Right lobe of liver (tissue), 6 donors: ENCODE measurements at regions not wholly inside any gene's neighbourhood (a gene's known extent, or its start where the extent isn't known, plus 50 kb on each side); places are given as distances from the start of the nearest gene placed in this dataset.

ENCODE experiments used
- ATAC-seq, 4 donors: fragments of 200-7000 bp; cut with Tn5 transposase; one replicate each; pipeline ENCODE4 v1.9.1; 2020; ENCODE audit warnings: mild to moderate bottlenecking in 4 of 4, moderate library complexity in 4 of 4
- DNase-seq, 3 donors: peaks; one replicate each; pipeline ENCODE4 v3.0.0-alpha.2; 2020
- H3K27ac ChIP-seq, 3 donors: fragments of 200-600 bp; one replicate each; pipeline ENCODE4 v1.8.0; 2022
- H3K27me3 ChIP-seq, 2 donors: fragments of 200-600 bp; one replicate each; pipeline ENCODE4 v1.8.0; 2022
- H3K36me3 ChIP-seq, 4 donors: fragments of 200-600 bp; sonication (generic) in 1 of 4; one replicate each; pipeline versions ENCODE4 v1.5.1 to v1.8.0; 2017 to 2022; ENCODE audit warnings: control low read depth in 1 of 4
- H3K4me1 ChIP-seq, 4 donors: fragments of 200-600 bp; sonication (generic) in 1 of 4; one replicate each; pipeline versions ENCODE4 v1.5.1 to v1.8.0; 2017 to 2022; ENCODE audit warnings: control low read depth in 1 of 4
- H3K4me3 ChIP-seq, 3 donors: fragments of 200-600 bp; one replicate each; pipeline ENCODE4 v1.8.0; 2022
- H3K9me3 ChIP-seq, 4 donors: fragments of 200-600 bp; sonication (generic) in 1 of 4; one replicate each; pipeline versions ENCODE4 v1.5.1 to v1.8.0; 2017 to 2022; ENCODE audit warnings: control low read depth in 1 of 4
- POLR2A ChIP-seq: fragments of 450-650 bp; IDR thresholded peaks from one replicate; pipeline ENCODE4 v1.6.1; 2017; ENCODE audit warnings: antibody characterized with exemption, mild to moderate bottlenecking
- WGBS: methylation state at CpG from one replicate; pipeline ENCODE4 v1.1.6; 2018; ENCODE audit warnings: low coverage, low lambda C conversion rate; ENCODE audit not compliant: insufficient coverage; ENCODE audit errors: missing lambda C conversion rate; 5-methylcytosine and 5-hydroxymethylcytosine counted together
- intact Hi-C, 2 donors: fragments of 100-400 bp; cut with DNase I; formaldehyde crosslinking; loops; one replicate each; pipeline versions ENCODE4 v1.11.2 to v1.14.1; 2022
- TF ChIP-seq, protein P1 (sequence below), 4 donors: fragments of 200-600 bp in 3 of 4; fragments of 450-650 bp in 1 of 4; IDR thresholded peaks; one replicate each; pipeline versions ENCODE4 v1.5.1 to v1.8.0; 2016 to 2022; ENCODE audit warnings: antibody characterized with exemption in 4 of 4, mild to moderate bottlenecking in 2 of 4
- donor health status: DM: no; HTN: yes; CAD: no.
- donor health status: DM: no; HTN: no; CAD: no.
- donor health status: DM: no; HTN: no; CAD: no.
- donor health status: DM: no; HTN: yes; CAD: no.
- donor health status: DM: no; HTN: yes; CAD: no.

DNA sequence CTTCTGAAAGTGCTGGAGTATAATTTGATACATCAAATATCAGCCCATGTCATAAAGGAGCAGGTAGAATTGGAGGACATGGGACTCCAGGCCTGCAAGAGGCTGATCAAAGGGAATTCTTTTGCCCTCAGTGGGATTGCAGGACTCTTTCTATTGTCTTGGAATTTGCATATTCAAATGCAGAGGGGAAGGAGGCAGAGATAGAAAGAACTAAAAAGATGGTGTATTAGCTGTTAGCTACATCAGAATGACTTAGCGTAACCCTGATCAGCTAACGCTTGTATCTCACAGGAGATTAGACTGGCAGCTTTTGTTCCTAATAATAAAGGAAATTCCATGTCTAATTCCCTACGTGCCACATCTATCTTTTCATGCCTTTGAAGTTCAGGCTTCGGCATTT lies 1014.7 kb upstream of the RBFOX1 start:
- Histone ChIP-seq H3K36me3 (no peaks in the 10 kb centered on the region), H3K9me3 (no peaks in the 10 kb centered on the region), H3K4me1 (no peaks in the 10 kb centered on the region), H3K27me3 (no peaks in the 10 kb centered on the region), H3K4me3 (no peak overlapping the region), H3K27ac (no peak overlapping the region)
- DNase-seq (no peak), ATAC-seq (no peak)
- intact Hi-C loops = no loop called here
- 48% methylated on average over 4 of the region's 4 CpGs for WGBS
- TF ChIP-seq POLR2A = no peak
- TF ChIP-seq, protein P1, sequence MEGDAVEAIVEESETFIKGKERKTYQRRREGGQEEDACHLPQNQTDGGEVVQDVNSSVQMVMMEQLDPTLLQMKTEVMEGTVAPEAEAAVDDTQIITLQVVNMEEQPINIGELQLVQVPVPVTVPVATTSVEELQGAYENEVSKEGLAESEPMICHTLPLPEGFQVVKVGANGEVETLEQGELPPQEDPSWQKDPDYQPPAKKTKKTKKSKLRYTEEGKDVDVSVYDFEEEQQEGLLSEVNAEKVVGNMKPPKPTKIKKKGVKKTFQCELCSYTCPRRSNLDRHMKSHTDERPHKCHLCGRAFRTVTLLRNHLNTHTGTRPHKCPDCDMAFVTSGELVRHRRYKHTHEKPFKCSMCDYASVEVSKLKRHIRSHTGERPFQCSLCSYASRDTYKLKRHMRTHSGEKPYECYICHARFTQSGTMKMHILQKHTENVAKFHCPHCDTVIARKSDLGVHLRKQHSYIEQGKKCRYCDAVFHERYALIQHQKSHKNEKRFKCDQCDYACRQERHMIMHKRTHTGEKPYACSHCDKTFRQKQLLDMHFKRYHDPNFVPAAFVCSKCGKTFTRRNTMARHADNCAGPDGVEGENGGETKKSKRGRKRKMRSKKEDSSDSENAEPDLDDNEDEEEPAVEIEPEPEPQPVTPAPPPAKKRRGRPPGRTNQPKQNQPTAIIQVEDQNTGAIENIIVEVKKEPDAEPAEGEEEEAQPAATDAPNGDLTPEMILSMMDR (IDR thresholded peaks at IDR 0.05) = no peak

- Histone ChIP-seq H3K4me3 (no peak overlapping the region), H3K36me3 (no peaks in the 10 kb centered on the region), H3K27ac (no peak overlapping the region), H3K4me1 (no peaks in the 10 kb centered on the region), H3K27me3 (no peaks in the 10 kb centered on the region), H3K9me3 (no peaks in the 10 kb centered on the region)
- 71% methylated on average over 7 of the region's 8 CpGs for WGBS
- ATAC-seq = no peak
- TF ChIP-seq, protein P1 (IDR thresholded peaks at IDR 0.05) = no peak
- TF ChIP-seq POLR2A = no peak
- intact Hi-C loops = no loop called here
- DNase-seq = no peak
These were observed 1023.4 kb upstream of the RBFOX1 start for GRCh38 chr16:6309271-6309670.

DNA sequence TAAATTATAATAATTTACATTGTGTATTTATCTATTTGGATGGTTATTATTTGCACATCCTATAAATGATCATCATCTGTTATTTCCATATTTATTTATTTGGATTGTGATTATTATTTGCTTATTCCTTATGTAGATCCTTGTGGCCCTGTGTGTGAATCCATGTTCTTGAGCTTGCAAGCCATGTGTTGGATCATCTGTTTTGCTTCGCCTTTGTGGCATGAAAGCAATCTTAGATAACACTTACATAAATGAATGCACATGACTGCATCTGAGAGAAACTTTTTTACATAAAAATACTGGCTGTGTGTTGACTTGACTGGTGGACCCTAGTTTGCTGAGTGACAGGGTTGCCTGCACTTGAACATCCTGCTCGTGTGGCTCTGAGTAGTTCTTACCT lies 1024.5 kb upstream of the RBFOX1 start:
- H3K4me3 ChIP-seq = no peak overlapping the region
- ATAC-seq (no peak), DNase-seq (no peak)
- H3K9me3 ChIP-seq = no peaks in the 10 kb centered on the region
- H3K36me3 ChIP-seq = no peaks in the 10 kb centered on the region
- no peak overlapping the region for H3K27ac ChIP-seq
- 38% methylated on average over 2 of the region's 2 CpGs for WGBS
- no peaks in the 10 kb centered on the region for H3K27me3 ChIP-seq
- intact Hi-C loops = no loop called here
- no peak for TF ChIP-seq POLR2A
- TF ChIP-seq, protein P1 (IDR thresholded peaks at IDR 0.05) = no peak
- H3K4me1 ChIP-seq = no peaks in the 10 kb centered on the region

DNA sequence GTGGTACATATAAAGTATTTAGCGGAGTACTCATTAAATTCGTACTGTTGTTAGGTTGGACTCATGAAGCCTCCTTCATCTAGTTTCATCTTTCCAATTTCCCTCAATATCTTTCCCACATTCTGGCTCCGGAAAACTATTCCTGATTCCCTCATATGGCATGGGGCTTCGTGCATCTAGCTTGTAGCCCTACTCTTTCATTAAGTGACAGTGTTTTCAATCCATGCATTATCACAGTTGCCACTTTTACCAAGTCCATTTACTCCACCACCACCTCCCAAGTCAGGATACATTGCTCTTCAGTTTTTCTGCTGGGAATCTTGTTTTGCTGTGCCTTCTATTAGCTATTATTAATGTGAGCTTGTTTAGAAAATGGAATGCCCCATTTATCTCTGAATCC lies 1032.1 kb upstream of the RBFOX1 start:
- Histone ChIP-seq H3K27me3 (no peaks in the 10 kb centered on the region), H3K4me3 (no peak overlapping the region), H3K27ac (no peak overlapping the region), H3K36me3 (no peaks in the 10 kb centered on the region), H3K9me3 (no peaks in the 10 kb centered on the region), H3K4me1 (no peaks in the 10 kb centered on the region)
- WGBS = 47% methylated on average over 4 of the region's 4 CpGs
- no peak for DNase-seq
- ATAC-seq = no peak
- TF ChIP-seq, protein P1 (IDR thresholded peaks at IDR 0.05) = no peak
- no peak for TF ChIP-seq POLR2A
- intact Hi-C loops = no loop called here
